NT2/D1 (cell line): ENCODE measurements at regions not wholly inside any gene's neighbourhood (a gene's known extent, or its start where the extent isn't known, plus 50 kb on each side); places are given as distances from the start of the nearest gene placed in this dataset.

Source experiments
- YY1 ChIP-seq: IDR thresholded peaks from 2 replicates; pipeline ENCODE4 v1.6.1; 2011; ENCODE audit not compliant: insufficient read length, insufficient read depth
- ZNF274 ChIP-seq: IDR thresholded peaks from 2 replicates; pipeline ENCODE4 v1.6.1; 2011; ENCODE audit warnings: mild to moderate bottlenecking, low read depth, low read length

DNA sequence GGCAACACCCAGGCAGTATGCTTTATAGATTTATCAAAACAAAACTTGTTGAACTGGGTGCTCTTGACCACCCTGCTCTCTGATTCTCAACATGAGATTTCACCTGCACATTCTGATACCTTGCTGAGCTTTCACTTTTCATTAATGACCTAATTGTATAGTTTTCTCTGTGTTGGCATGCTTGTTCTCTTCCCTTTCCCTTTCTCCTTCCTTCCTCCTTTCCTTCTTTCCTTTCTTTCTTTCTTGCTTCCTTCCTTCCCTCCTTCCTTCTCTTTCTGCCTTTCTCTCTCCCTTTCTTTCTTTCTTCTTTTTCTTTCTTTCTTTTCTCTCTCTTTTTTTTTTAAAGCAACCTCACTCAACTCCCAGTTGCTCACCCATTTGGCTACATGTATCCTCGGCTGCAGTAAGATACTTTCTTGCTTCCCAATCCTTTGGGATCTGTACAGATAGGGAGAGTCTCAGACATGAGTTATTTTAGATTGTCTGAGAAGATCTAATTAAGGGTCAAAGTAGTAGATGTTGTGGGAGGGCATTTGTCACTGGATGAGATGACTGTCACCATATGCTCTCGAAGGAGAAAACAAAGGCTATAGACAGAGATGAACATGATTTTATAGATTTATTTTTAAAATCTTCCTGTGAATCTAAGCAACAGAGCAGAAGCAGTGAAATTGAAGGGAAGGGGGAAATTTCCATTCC is 458.0 kb downstream of the USP25 start:
- no peak for TF ChIP-seq ZNF274
- no peak for TF ChIP-seq YY1
